ENCODE measurements at regions not wholly inside any gene's neighbourhood (a gene's known extent, or its start where the extent isn't known, plus 50 kb on each side); places are given as distances from the start of the nearest gene placed in this dataset.

DNA sequence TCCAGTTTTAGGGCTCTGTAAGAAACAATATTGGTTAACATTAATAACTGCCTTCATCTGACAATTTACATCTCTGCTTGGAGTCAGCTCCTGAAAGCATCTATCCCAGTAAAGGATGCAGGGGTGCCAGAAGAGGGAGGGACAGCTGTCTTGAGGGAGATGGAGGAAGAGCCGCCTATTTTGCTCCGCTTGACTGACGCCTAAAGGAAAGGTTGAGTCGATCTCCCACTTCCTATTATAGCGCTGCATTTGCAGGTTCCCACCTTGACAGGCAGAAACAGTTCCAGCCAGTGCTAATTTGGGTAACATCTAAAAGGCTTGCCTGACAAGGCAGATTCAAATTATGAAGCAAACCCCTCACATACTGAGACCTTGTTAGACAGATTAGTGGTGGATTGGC, 374.6 kb downstream of the SPATA31D1 start:
- Histone ChIP-seq H4K20me1 (ENCODE audit: insufficient read depth, low read length) (no peaks in the 10 kb centered on the region), H3K4me2 (replicated peaks; ENCODE audit: extremely low read depth, low read length, poor library complexity, severe bottlenecking) (no peak overlapping the region), H3K27me3 (ENCODE audit: control insufficient read depth in 2 of 2, insufficient read depth in 2 of 2, low read length in 2 of 2) (no peaks in the 10 kb centered on the region), H2AFZ (ENCODE audit: insufficient read depth, low read depth, low read length, poor library complexity, severe bottlenecking) (no peak overlapping the region), H3K9me3 (replicated peaks in 1 of 2; ENCODE audit: control insufficient read depth in 1 of 2, insufficient read depth in 1 of 2, low read length in 2 of 2) (no peaks in the 10 kb centered on the region), H3K4me1 (ENCODE audit: control insufficient read depth in 1 of 2, insufficient read depth in 2 of 2, low read length in 2 of 2) (no peaks in the 10 kb centered on the region), H3K36me3 (replicated peaks in 1 of 2; ENCODE audit: control insufficient read depth in 1 of 2, insufficient read depth in 2 of 2, low read length in 2 of 2) (no peaks in the 10 kb centered on the region), H3K27ac (ENCODE audit: low read depth in 1 of 2, low read length in 2 of 2) (no peak overlapping the region), H3K79me2 (ENCODE audit: insufficient read depth, low read length) (no peaks in the 10 kb centered on the region), H3K4me3 (replicated peaks in 1 of 3; ENCODE audit: low read depth in 2 of 3, low read length in 3 of 3) (no peak overlapping the region), H3K9ac (ENCODE audit: insufficient read depth, low read length, poor library complexity, severe bottlenecking) (no peak overlapping the region)
- TF ChIP-seq, protein P1, sequence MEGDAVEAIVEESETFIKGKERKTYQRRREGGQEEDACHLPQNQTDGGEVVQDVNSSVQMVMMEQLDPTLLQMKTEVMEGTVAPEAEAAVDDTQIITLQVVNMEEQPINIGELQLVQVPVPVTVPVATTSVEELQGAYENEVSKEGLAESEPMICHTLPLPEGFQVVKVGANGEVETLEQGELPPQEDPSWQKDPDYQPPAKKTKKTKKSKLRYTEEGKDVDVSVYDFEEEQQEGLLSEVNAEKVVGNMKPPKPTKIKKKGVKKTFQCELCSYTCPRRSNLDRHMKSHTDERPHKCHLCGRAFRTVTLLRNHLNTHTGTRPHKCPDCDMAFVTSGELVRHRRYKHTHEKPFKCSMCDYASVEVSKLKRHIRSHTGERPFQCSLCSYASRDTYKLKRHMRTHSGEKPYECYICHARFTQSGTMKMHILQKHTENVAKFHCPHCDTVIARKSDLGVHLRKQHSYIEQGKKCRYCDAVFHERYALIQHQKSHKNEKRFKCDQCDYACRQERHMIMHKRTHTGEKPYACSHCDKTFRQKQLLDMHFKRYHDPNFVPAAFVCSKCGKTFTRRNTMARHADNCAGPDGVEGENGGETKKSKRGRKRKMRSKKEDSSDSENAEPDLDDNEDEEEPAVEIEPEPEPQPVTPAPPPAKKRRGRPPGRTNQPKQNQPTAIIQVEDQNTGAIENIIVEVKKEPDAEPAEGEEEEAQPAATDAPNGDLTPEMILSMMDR (IDR thresholded peaks at IDR 0.05) = no peak
- Mint-ChIP-seq H3K27me3 (ENCODE audit: low read depth in 3 of 3) (peaks cover 0 to 1% (median 0%) of the 10 kb centered on the region in 3 donors), H3K4me1 (no peaks in the 10 kb centered on the region), H3K27ac (no peak overlapping the region), H3K9me3 (peaks cover 0 to 5% (median 1%) of the 10 kb centered on the region in 7 donors), H3K36me3 (no peaks in the 10 kb centered on the region), H3K4me3 (no peak overlapping the region)
- WGBS (ENCODE audit: insufficient coverage) = 70% methylated on average over 2 of the region's 5 CpGs
- intact Hi-C loops (cut with micrococcal nuclease) = no loop called here
- DNase-seq = no peak

GRCh38 chr9:82363682-82364081, 375.1 kb downstream of the SPATA31D1 start:
- Mint-ChIP-seq H3K36me3 (no peaks in the 10 kb centered on the region), H3K27ac (no peak overlapping the region), H3K27me3 (ENCODE audit: low read depth in 3 of 3) (peaks cover 0 to 1% (median 0%) of the 10 kb centered on the region in 3 donors), H3K4me3 (no peak overlapping the region), H3K4me1 (no peaks in the 10 kb centered on the region), H3K9me3 (peaks cover 0 to 5% (median 1%) of the 10 kb centered on the region in 7 donors)
- no peak overlapping the region for H3K4me2 ChIP-seq (replicated peaks; ENCODE audit: extremely low read depth, low read length, poor library complexity, severe bottlenecking)
- 80% methylated on average over 1 of the region's 5 CpGs for WGBS (ENCODE audit: insufficient coverage)
- no peak for DNase-seq
- intact Hi-C loops (cut with micrococcal nuclease) = no loop called here
- H4K20me1 ChIP-seq (ENCODE audit: insufficient read depth, low read length) = no peaks in the 10 kb centered on the region
- H3K4me1 ChIP-seq (ENCODE audit: control insufficient read depth in 1 of 2, insufficient read depth in 2 of 2, low read length in 2 of 2) = no peaks in the 10 kb centered on the region
- H2AFZ ChIP-seq (ENCODE audit: insufficient read depth, low read depth, low read length, poor library complexity, severe bottlenecking) = no peak overlapping the region
- no peaks in the 10 kb centered on the region for H3K36me3 ChIP-seq (replicated peaks in 1 of 2; ENCODE audit: control insufficient read depth in 1 of 2, insufficient read depth in 2 of 2, low read length in 2 of 2)
- no peak overlapping the region for H3K4me3 ChIP-seq (replicated peaks in 1 of 3; ENCODE audit: low read depth in 2 of 3, low read length in 3 of 3)
- H3K9ac ChIP-seq (ENCODE audit: insufficient read depth, low read length, poor library complexity, severe bottlenecking) = no peak overlapping the region
- TF ChIP-seq, protein P1 (IDR thresholded peaks at IDR 0.05) = no peak
- H3K79me2 ChIP-seq (ENCODE audit: insufficient read depth, low read length) = no peaks in the 10 kb centered on the region
- H3K9me3 ChIP-seq (replicated peaks in 1 of 2; ENCODE audit: control insufficient read depth in 1 of 2, insufficient read depth in 1 of 2, low read length in 2 of 2) = no peaks in the 10 kb centered on the region
- no peaks in the 10 kb centered on the region for H3K27me3 ChIP-seq (ENCODE audit: control insufficient read depth in 2 of 2, insufficient read depth in 2 of 2, low read length in 2 of 2)
- H3K27ac ChIP-seq (ENCODE audit: low read depth in 1 of 2, low read length in 2 of 2) = no peak overlapping the region

Measured in CD14-positive monocyte (primary cell).